Chondrocyte (in vitro differentiated cells): ENCODE measurements at regions not wholly inside any gene's neighbourhood (a gene's known extent, or its start where the extent isn't known, plus 50 kb on each side); places are given as distances from the start of the nearest gene placed in this dataset.

Experiments
- DNase-seq: peaks from one replicate; pipeline ENCODE4 v3.0.0; 2021; ENCODE audit warnings: mixed read lengths, low spot score
- H3K27ac Mint-ChIP-seq: one replicate; pipeline ENCODE4 v1.8.0; 2021; ENCODE audit warnings: mild to moderate bottlenecking, moderate library complexity, mixed read lengths; ENCODE audit not compliant: unreplicated experiment
- H3K27me3 Mint-ChIP-seq: 2 replicates; pipeline ENCODE4 v1.8.0; 2021; ENCODE audit warnings: low read depth, mixed read lengths
- H3K36me3 Mint-ChIP-seq: 2 replicates; pipeline ENCODE4 v1.8.0; 2021; ENCODE audit warnings: low read depth, mixed read lengths
- H3K4me1 Mint-ChIP-seq: 2 replicates; pipeline ENCODE4 v1.8.0; 2021; ENCODE audit warnings: low read depth, mild to moderate bottlenecking, mixed read lengths
- H3K4me3 Mint-ChIP-seq: one replicate; pipeline ENCODE4 v1.8.0; 2021; ENCODE audit warnings: mild to moderate bottlenecking, moderate library complexity, mixed read lengths; ENCODE audit not compliant: unreplicated experiment
- H3K9me3 Mint-ChIP-seq: 2 replicates; pipeline ENCODE4 v1.8.0; 2021; ENCODE audit warnings: low read depth, mixed read lengths
- CTCF ChIP-seq: fragments of 200-600 bp; sonication (generic); IDR thresholded peaks from 2 replicates; pipeline ENCODE4 v1.5.0; 2021; ENCODE audit warnings: antibody characterized with exemption, mild to moderate bottlenecking, moderate library complexity

GRCh38 chr22:22141771-22142591 lies 102.6 kb upstream of the VPREB1 start:
- no peak overlapping the region for H3K4me3 Mint-ChIP-seq
- no peak for TF ChIP-seq CTCF
- DNase-seq = no peak
- H3K36me3 Mint-ChIP-seq = no peaks in the 10 kb centered on the region
- H3K27ac Mint-ChIP-seq = no peak overlapping the region
- H3K9me3 Mint-ChIP-seq = no peaks in the 10 kb centered on the region
- peaks cover 62% of the 10 kb centered on the region for H3K27me3 Mint-ChIP-seq
- no peaks in the 10 kb centered on the region for H3K4me1 Mint-ChIP-seq

- DNase-seq = no peak
- Mint-ChIP-seq H3K27me3 (peaks cover 61% of the 10 kb centered on the region), H3K27ac (no peak overlapping the region), H3K4me1 (no peaks in the 10 kb centered on the region), H3K9me3 (no peaks in the 10 kb centered on the region), H3K4me3 (no peak overlapping the region), H3K36me3 (no peaks in the 10 kb centered on the region)
- no peak for TF ChIP-seq CTCF
Measured at GRCh38 chr22:22141031-22141430, 103.6 kb upstream of the VPREB1 start.

- H3K4me3 Mint-ChIP-seq = no peak overlapping the region
- no peaks in the 10 kb centered on the region for H3K9me3 Mint-ChIP-seq
- peaks cover 54% of the 10 kb centered on the region for H3K27me3 Mint-ChIP-seq
- no peak overlapping the region for H3K27ac Mint-ChIP-seq
- no peak for DNase-seq
- no peak for TF ChIP-seq CTCF
- H3K36me3 Mint-ChIP-seq = no peaks in the 10 kb centered on the region
- H3K4me1 Mint-ChIP-seq = no peaks in the 10 kb centered on the region
Measured at GRCh38 chr22:22139364-22139763, 105.2 kb upstream of the VPREB1 start.

GRCh38 chr22:22138915-22139314 lies 105.7 kb upstream of the VPREB1 start:
- TF ChIP-seq CTCF = no peak
- DNase-seq = no peak
- Mint-ChIP-seq H3K4me3 (no peak overlapping the region), H3K9me3 (no peaks in the 10 kb centered on the region), H3K36me3 (no peaks in the 10 kb centered on the region), H3K27me3 (peaks cover 53% of the 10 kb centered on the region), H3K27ac (no peak overlapping the region), H3K4me1 (no peaks in the 10 kb centered on the region)

GRCh38 chr22:22137891-22138290 lies 106.7 kb upstream of the VPREB1 start:
- TF ChIP-seq CTCF = no peak
- Mint-ChIP-seq H3K36me3 (no peaks in the 10 kb centered on the region), H3K27me3 (peaks cover 46% of the 10 kb centered on the region), H3K4me1 (no peaks in the 10 kb centered on the region), H3K27ac (no peak overlapping the region), H3K9me3 (no peaks in the 10 kb centered on the region), H3K4me3 (no peak overlapping the region)
- DNase-seq = no peak
